DMS53 (cell line): ENCODE measurements at regions not wholly inside any gene's neighbourhood (a gene's known extent, or its start where the extent isn't known, plus 50 kb on each side); places are given as distances from the start of the nearest gene placed in this dataset.
"Not testable (repeated sequence)": the region's sequence is repeated elsewhere in the genome, so short reads cannot be mapped to it uniquely, and the experiment has no call there.

Source experiments
- DNase-seq: peaks from one replicate; lab custom pipeline; 2025; lab: John Stamatoyannopoulos, UW

DNA sequence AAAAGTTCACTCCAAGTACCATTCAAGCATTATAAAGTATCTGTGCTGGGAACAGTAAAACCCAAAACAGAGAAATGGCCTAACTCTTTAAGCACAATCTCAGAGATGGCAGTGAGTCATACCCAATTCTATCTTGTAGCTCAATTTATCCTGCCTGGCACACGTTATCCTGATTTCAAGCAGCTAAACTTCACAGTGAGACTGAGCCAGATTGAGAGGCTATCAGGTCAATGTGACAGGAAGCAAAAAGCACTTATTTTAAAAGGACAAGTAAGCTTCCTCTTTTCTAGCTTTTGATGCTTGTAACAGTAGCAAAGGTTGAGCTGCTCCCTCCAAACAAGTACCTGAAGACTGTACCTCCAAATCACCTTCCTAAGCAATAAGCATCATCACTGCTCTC lies 324.9 kb downstream of the NAF1 start:
- no peak for DNase-seq

DNA sequence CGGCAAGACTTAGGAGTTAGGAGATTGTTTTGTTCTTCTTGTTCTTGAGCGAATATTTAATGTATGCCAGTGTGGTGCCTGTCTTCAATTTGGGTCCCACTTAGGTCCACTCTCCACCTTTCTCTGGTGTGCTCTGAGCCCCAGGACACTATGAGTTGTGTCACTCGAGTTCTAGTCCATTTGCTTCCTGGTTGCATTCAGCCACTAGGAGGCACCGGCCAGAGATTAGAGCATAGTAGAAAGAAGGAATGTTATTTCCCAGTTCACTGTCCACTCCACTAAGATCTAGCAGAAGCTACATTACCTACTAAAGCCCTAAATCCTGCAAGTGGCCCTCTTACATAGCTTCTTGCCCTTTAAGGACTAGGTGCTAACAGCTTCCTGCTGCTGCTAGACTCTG lies 326.9 kb downstream of the NAF1 start:
- DNase-seq: peak; percentile 2

- DNase-seq: no peak
Observed at GRCh38 chr4:162838671-162839070, 328.0 kb downstream of the NAF1 start.

DNA sequence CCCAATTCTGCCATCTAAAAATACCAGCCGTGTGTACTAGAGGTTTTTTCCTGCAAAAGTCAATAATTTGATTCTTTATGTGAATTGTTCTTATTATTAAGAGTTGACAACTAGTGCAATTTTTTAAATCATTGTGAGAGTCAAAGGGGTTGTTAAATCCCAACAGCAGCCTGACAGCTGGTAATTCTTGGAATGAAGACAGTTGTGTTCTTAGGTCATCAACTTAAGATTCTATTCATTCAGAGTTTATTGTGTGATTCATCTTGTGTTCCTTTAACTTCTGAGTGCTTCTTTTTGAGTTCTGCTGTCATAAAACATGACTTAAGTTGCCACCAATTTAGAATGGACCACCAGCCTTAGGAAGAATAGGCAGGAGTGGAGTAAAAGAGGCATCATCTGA lies 329.0 kb downstream of the NAF1 start:
- no peak for DNase-seq

DNA sequence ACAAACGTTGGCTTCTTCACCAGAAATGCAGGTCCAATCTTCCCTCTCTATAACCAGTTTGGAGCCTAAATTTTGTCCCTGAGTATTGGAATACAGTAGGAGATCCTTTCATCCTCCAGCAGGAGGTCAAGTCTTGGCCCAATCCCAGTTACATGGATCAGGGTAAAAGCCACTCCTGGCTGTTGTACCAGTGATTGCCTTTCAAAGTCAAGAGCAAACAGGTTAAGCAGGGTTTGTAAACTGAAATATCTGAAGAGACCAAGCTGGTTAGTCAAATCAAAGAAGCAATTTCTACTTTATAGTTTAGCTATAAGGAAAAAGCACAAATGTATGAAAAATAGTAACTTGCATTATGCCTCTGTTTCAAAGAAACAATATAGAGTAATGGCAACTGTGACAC lies 329.4 kb downstream of the NAF1 start:
- DNase-seq: peak; percentile 40

DNA sequence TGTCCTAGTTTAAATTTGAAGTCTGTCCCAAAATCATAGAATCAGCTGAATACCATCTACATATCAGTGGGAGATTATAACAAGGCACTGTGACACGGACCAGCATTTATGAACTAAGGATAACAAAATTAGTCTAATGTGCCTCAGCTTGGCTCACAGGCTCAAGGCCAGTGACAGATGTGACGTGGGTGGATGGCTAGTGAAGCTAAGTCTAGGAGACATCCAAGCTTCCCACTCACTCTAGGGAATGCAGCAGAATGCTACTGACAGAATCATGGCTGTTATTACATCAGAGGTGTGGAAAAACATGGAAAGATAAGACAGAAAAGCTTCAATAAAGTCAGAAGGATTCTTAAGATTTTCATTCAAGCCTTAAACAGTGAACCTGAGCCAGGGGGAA lies 329.9 kb downstream of the NAF1 start:
- DNase-seq: no peak

DNA sequence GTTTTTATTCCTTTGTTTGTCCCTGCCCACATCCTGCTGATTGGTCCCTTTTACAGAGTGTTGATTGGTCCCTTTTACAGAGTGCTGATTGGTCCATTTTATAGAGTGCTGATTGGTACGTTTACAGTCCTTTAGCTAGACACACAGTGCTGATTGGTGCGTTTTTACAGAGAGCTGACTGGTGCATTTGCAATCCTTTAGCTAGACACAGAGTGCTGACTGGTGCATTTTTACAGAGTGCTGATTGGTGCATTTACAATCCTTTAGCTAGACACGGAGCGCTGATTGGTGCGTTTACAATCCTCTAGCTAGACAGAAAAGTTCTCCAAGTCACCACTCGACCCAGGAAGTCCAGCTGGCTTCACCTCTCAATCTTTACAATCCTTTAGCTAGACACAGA lies 330.4 kb downstream of the NAF1 start:
- not testable (repeated sequence) for DNase-seq

DNA sequence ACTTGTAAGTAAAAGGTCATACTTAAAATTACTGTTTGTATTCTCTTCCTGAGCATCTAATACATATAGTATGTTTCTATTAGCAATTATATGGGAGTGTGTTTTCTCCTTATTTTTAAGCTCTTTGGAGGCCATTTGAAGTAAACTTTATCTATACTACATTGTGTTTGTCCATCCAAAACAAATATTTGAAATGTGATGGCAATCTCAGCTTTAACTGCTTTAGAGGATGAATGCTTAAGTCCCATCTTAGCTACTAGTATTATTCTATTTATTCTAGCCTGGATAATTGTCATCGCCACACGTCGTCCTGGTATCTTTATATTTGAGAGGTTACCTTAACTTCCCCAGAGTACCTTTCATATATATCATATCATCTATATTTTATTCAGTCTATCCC lies 335.8 kb downstream of the NAF1 start:
- DNase-seq: no peak

DNA sequence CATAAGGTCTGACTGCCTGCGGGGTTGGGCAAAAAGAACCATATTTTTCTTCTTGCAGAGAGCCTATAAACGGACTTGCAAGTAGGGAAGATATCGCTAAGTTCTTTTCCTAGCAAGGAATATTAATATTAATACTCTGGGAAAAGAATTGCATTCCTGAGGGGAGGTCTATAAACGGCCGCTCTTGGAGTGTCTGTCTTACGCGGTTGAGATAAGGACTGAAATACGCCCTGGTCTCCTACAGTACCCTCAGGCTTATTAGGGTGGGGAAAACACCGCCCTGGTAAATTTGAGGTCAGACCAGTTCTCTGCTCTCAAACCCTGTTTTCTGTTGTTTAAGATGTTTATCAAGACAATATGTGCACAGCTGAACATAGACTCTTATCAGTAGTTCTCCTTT lies 349.3 kb downstream of the NAF1 start:
- not testable (repeated sequence) for DNase-seq

- DNase-seq: no peak
Observed at GRCh38 chr4:162804351-162804924, 362.3 kb downstream of the NAF1 start.

DNA sequence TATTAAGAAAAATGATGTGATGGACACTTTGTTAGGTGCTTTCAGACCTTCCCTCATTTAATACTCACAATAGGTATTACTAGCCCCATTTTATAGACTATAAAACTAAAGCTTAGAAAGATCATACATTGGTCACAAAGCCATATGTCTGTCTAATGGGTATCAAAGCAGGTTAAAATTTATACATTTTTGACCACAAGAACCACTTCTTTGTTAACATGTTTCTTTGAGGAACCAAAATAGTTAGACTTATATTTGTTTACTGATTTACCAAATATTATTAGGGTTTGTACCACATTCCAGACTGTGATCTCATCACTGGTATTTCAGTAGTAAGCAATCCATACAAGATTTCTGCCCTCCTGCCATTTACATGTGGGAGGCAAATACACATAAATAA lies 363.3 kb downstream of the NAF1 start:
- no peak for DNase-seq

- DNase-seq: peak; percentile 7
Observed at GRCh38 chr4:162797108-162797507, 369.6 kb downstream of the NAF1 start.

- no peak for DNase-seq
Observed at GRCh38 chr4:162793571-162793970, 373.1 kb downstream of the NAF1 start.

GRCh38 chr4:162793004-162793403 lies 373.7 kb downstream of the NAF1 start:
- DNase-seq: no peak

- DNase-seq: no peak
Observed at GRCh38 chr4:162791226-162791625, 375.5 kb downstream of the NAF1 start.

DNA sequence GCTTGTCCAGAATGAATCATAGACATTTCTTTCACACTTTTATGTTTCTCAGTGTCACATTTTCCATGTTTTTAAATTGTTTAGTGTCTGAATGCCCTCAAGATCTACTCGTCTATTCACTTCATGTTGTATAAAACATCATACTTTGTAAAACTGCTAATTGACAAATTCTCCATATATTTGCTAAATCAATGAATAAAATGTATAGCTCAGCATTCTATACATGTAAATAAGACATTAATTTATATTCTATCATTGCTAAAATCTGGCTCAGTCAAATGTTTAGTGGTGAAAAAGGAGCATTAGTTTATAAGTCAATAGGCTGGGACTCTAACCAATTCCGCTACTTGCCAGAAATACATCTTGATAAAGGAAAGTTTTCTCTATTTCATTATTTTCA lies 379.6 kb downstream of the NAF1 start:
- no peak for DNase-seq

DNA sequence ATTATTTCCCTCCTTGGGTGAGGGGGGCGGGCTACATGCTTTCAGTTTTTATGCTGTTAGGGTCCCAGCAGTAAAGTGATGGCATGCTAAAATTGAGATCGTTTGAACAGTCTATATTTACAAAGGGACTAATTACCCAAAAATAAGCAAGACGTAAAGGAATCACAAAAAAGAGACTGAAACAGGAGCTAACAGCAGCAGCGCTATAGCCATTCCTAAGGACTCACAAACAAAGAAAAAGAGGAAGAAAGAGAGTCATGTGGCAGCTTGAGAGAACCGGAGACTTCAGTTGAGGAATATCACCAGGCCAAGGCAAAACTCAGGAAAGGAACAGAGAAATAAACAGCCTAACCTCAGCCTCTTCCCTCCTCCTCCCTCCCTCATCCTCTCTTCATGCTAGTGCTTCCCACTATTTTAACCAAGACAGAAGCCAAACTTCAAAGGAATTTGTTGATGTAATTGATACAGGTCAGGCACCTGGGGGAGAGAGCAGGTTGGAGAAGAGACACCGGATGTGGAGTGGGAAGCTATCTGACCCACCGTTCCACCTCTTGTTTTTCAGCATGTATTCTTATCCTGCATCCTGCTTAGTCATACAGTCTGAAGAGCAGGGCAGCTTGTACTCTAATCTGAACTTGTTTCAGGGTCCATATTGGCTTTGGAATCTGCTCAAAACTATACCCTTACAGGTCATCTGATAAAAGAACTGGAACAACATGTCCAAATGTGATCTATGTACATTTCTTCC lies 383.7 kb downstream of the NAF1 start:
- peak; percentile 33 for DNase-seq

DNA sequence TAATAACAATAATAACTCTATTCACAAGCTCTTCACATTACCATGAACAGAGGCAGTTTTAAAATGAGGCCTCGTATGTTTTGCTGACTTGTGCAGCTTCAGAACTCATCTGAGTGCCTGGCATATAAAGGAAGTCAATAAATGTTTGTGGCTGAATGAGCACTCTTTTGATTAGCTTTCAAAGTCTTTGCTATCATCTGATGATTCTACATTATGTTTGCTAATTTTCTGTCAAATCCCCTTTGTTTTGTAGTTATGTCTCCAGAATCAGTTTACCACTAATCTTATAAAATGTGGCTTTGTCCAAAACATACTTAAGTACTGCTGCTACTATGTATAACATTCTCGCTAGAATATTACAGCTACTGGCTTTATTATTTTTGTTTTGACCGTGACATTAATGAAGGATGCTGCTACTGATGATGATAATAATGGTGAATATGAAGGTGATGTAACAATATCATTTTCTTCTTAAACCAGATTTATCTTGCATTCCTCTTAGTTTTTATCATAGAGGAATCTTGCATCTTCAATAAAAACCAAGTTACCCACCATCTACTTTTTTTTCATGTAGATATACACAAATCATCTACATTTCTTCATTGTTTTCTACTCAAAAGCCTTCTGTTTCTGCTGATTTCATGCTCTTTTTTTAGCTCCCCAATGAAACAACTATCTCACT lies 384.5 kb downstream of the NAF1 start:
- no peak for DNase-seq

- peak; percentile 6 for DNase-seq
Observed at GRCh38 chr4:162770761-162771490, 395.8 kb downstream of the NAF1 start.

DNA sequence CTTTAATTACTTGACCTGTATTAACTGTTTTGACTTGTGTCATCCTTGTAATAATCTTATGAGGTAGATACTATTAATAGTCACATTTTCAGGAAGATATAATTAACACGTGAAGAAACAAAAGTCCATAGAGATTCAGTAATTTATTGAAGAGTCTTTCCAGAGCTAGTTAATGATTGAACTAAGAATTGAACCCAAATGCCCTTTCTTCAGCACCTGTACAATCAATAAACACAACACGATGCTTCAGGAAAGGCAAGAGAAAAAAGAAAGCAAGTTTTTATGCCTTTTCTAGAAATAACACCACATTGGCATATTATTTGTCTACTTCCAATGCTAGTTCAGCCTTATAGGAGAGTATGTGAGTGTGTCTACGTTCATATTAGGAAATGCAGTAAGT lies 399.6 kb downstream of the NAF1 start:
- peak; percentile 13 for DNase-seq

DNA sequence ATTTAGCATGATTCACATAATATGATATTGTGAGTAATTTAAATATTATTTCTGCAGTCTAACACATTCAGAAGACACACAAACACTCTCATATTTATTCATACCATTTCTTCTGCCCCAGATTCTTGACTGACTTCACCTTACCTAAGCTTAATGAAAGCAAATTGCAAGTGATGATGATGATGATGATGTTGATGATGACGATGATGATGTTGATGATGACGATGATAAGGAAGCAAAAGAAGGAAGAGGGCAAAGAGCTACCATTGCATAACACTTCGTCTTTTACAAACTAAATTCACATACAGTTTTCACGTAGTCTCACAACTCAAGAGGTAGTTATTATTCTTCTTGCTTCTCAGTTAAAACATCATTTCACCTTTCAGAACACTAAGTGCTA lies 404.7 kb downstream of the NAF1 start:
- DNase-seq: no peak

DNA sequence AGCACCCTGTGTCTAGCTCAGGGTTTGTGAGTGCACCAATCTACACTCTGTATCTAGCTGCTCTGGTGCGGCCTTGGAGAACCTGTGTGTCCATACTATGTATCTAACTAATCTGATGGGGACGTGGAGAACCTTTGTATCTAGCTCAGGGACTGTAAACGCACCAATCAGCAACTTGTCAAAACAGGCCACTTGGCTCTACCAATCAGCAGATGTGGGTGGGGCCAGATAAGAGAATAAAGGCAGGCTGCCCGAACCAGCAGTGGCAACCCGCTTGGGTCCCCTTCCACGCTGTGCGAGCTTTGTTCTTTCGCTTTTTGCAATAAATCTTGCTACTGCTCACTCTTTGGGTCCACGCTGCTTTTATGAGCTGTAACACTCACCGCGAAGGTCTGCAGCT lies 426.5 kb downstream of the NAF1 start:
- DNase-seq: peak; percentile 52

DNA sequence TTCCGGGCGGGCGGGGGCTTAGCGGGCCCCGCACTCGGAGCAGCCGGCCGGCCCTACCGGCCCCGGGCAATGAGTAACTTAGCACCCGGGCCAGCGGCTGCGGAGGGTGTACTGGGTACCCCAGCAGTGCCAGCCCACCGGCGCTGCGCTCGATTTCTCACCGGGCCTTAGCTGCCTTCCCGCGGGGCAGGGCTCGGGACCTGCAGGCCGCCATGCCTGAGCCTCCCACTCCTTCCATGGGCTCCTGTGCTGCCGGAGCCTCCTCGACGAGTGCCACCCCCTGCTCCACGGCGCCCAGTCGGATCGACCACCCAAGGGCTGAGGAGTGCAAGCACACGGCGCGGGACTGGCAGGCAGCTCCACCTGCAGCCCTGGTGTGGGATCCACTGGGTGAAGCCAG lies 427.1 kb downstream of the NAF1 start:
- DNase-seq: not testable (repeated sequence)
